BJ (cell line): ENCODE measurements at regions not wholly inside any gene's neighbourhood (a gene's known extent, or its start where the extent isn't known, plus 50 kb on each side); places are given as distances from the start of the nearest gene placed in this dataset.

ENCODE experiments used
- CTCF ChIA-PET: fragments of 350-600 bp; formaldehyde crosslinking; extraction: SDS; loops from one replicate; lab custom pipeline; 2021; ENCODE audit warnings: antibody characterized with exemption, inconsistent platforms; lab: Yijun Ruan, JAX
- POLR2A ChIA-PET: fragments of 300-600 bp; sonication (Branson Sonifier 250); formaldehyde crosslinking; extraction: SDS; loops from one replicate; lab custom pipeline; 2021; ENCODE audit warnings: antibody characterized with exemption; lab: Charles Lee
- DNase-seq: peaks from one replicate; pipeline ENCODE4 v3.0.0-alpha.2; 2011; ENCODE audit warnings: low read depth
- H3K27me3 ChIP-seq: 2 replicates; pipeline ENCODE4 v1.6.0; 2011; ENCODE audit warnings: low read length; ENCODE audit not compliant: control insufficient read depth, insufficient read depth
- H3K36me3 ChIP-seq: 2 replicates; pipeline ENCODE4 v1.5.1; 2011; ENCODE audit warnings: low read length; ENCODE audit not compliant: control insufficient read depth, insufficient read depth
- H3K4me3 ChIP-seq: 2 replicates; pipeline ENCODE4 v1.5.1; 2011; ENCODE audit warnings: low read depth, mild to moderate bottlenecking, control low read depth, low read length
- TF ChIP-seq, protein P1 (sequence below): IDR thresholded peaks from 2 replicates; pipeline ENCODE4 v1.5.1; 2011; ENCODE audit warnings: low read depth, mild to moderate bottlenecking, control low read depth, inconsistent platforms, low read length, moderate library complexity; ENCODE audit not compliant: insufficient read depth

DNA sequence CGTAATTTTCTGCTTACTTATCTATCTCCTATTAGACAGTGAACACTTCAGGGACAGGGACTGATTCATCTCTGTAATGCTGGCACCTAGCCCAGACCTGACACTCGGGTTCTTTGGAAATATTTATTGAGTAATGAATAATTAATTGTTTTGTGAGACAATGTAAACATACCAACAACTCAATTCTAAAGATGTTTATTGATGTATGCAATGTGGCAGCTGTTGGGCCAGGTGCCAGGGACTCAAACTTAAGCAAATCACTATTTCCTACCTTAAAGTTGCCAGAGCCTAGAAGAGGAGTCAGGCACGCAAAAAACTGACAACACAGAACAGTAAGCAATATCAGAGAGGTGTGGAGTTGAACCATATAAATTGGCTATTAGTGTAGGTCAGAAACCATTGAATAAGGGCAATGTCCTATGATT lies 63.6 kb upstream of the BMPER start:
- TF ChIP-seq, protein P1, sequence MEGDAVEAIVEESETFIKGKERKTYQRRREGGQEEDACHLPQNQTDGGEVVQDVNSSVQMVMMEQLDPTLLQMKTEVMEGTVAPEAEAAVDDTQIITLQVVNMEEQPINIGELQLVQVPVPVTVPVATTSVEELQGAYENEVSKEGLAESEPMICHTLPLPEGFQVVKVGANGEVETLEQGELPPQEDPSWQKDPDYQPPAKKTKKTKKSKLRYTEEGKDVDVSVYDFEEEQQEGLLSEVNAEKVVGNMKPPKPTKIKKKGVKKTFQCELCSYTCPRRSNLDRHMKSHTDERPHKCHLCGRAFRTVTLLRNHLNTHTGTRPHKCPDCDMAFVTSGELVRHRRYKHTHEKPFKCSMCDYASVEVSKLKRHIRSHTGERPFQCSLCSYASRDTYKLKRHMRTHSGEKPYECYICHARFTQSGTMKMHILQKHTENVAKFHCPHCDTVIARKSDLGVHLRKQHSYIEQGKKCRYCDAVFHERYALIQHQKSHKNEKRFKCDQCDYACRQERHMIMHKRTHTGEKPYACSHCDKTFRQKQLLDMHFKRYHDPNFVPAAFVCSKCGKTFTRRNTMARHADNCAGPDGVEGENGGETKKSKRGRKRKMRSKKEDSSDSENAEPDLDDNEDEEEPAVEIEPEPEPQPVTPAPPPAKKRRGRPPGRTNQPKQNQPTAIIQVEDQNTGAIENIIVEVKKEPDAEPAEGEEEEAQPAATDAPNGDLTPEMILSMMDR: no peak
- H3K27me3 ChIP-seq: 0 out of 2 replicates have a peak, but pooled peaks cover 2% of the 10 kb centered on the region
- CTCF ChIA-PET: no interaction called here
- DNase-seq: no peak
- POLR2A ChIA-PET: no interaction called here
- no peaks in the 10 kb centered on the region for H3K36me3 ChIP-seq
- H3K4me3 ChIP-seq: no peak overlapping the region

DNA sequence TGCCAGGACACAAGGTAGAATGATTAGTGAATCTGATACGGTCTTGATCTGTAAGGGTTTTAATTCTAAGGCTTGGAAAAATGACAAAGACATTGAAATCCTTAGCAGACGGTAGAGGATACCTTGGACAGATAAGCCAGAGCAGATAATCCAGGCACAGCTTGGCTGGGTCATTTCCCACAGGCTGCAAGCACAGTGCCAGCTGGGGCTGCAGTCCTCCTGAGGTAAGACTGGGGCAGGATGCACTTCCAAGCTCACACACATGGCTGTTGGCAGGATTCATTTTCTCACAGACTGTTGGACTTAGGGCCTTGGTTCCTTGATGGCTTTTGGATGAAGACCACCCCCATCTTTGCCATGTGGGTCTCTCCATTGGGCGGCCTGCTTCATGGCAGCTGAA lies 63.2 kb upstream of the BMPER start:
- CTCF ChIA-PET: no interaction called here
- TF ChIP-seq, protein P1: no peak
- H3K27me3 ChIP-seq: 0 out of 2 replicates have a peak, but pooled peaks cover 2% of the 10 kb centered on the region
- H3K36me3 ChIP-seq: no peaks in the 10 kb centered on the region
- no peak for DNase-seq
- POLR2A ChIA-PET: no interaction called here
- no peak overlapping the region for H3K4me3 ChIP-seq

DNA sequence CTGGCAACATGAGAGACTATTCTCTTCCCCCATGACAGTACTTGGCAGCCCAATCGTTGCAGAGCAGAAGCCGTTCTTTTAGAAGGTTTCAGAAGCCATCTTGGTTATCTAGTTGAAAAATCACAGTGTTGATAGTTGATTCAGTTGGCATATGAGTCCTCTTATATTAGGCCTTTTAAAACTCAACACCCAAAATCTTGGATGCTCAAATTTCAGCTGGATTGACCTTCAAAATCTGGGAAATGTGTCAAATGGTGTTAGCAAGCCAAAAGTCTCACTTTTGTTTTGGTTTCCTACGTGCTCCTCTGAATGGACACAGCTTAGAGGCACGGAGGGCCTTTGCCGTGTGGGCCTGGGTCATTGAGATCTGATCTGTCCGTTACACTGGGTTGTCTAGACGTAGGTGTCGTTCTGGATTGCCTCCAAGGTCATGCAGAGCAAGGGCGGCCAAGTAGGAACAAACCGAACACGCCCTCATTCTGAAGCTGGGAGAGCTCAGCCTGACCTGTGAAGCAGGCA lies 59.3 kb upstream of the BMPER start:
- Histone ChIP-seq H3K36me3 (no peaks in the 10 kb centered on the region), H3K27me3 (0 out of 2 replicates have a peak, but pooled peaks cover 2% of the 10 kb centered on the region), H3K4me3 (no peak overlapping the region)
- TF ChIP-seq, protein P1: no peak
- no peak for DNase-seq
- ChIA-PET POLR2A (no interaction called here), CTCF (interaction anchor here (1.4 kb wide), 1 partner anchor 10 kb away, joined by 4 read pairs; no protein-coding TSS in a partner anchor)

DNA sequence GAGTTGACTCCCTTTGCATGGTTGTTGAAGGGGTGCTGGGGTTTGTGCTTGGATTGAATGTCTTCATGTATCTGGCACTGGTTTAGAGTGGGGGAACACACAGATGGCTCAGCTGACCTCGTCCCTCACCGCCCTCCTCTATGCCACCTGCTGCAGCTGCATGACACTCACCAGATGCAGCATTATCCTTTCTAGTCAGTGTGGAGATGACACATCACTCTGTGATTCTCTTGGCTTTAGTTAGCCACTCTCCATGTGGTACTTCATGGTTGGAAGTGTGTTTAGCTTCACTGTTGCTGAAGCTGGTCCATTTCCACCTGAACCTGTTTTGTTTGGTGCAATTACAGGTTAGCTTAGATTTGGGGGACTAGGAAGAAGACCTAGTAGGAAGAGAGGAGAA lies 56.3 kb upstream of the BMPER start:
- ChIA-PET CTCF (interaction anchor here (0.6 to 1.3 kb wide), 2 partner anchors 8 to 10 kb away, joined by 3 read pairs; no protein-coding TSS in a partner anchor), POLR2A (no interaction called here)
- no peak for DNase-seq
- Histone ChIP-seq H3K4me3 (no peak overlapping the region), H3K36me3 (no peaks in the 10 kb centered on the region), H3K27me3 (no peaks in the 10 kb centered on the region)
- TF ChIP-seq, protein P1: no peak

DNA sequence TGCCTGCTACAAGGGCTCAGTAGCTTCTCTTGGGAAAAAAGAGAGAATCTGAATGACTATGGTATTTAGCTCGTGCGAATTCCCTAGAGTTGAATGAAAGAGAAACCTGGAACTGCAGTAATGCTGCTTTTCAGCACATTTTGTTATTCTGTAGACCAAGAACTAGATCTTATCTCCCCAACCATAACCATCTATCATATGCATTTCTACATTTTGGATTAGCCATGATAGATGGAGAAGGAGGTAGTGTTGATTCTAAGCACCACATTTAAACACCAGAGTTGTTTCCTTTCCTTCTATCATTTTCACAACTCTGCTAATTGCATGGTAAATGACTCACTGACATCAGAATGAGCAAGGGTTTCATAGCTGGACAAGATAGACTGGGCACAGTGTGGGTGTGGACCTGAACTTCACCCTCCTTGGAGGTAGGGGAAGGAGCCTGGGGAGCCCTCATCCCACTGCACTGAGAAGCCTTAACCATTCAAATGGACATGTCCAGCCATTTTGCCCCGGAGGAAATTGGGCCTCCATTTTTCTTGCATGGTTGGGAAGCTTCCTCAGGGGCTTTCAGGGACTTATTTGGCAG lies 55.3 kb upstream of the BMPER start:
- TF ChIP-seq, protein P1: no peak
- no peaks in the 10 kb centered on the region for H3K27me3 ChIP-seq
- no peak overlapping the region for H3K4me3 ChIP-seq
- no peaks in the 10 kb centered on the region for H3K36me3 ChIP-seq
- no peak for DNase-seq
- POLR2A ChIA-PET: no interaction called here
- CTCF ChIA-PET: interaction anchor here (1.0 to 1.3 kb wide), 2 partner anchors 43 to 45 kb away, joined by 3 to 4 read pairs; no protein-coding TSS in a partner anchor
